DND-41 (cell line): ENCODE measurements at regions not wholly inside any gene's neighbourhood (a gene's known extent, or its start where the extent isn't known, plus 50 kb on each side); places are given as distances from the start of the nearest gene placed in this dataset.

Experiments
- ATAC-seq: fragments of 200-7000 bp; cut with Tn5 transposase; 3 replicates; pipeline ENCODE4 v1.9.1; 2021; ENCODE audit warnings: low read depth; ENCODE audit not compliant: insufficient read depth
- DNase-seq: peaks from one replicate; pipeline ENCODE4 v3.0.0-alpha.2; 2020
- H2AFZ ChIP-seq: 2 replicates; pipeline ENCODE4 v1.6.0; 2012; ENCODE audit warnings: low read depth, low read length
- H3K27ac ChIP-seq: 2 replicates; pipeline ENCODE4 v1.5.1; 2012; ENCODE audit warnings: low read length, inconsistent platforms
- H3K27me3 ChIP-seq: fragments of 200-600 bp; sonication (generic); 2 replicates; pipeline ENCODE4 v1.6.0; 2012; ENCODE audit warnings: low read length, mild to moderate bottlenecking, inconsistent platforms; ENCODE audit not compliant: insufficient read depth, poor library complexity
- H3K36me3 ChIP-seq: 2 replicates; pipeline ENCODE4 v1.5.1; 2012; ENCODE audit warnings: low read length, inconsistent platforms; ENCODE audit not compliant: insufficient read depth
- H3K4me1 ChIP-seq: 2 replicates; pipeline ENCODE4 v1.5.1; 2012; ENCODE audit warnings: mild to moderate bottlenecking, low read length; ENCODE audit not compliant: insufficient read depth
- H3K4me2 ChIP-seq: 2 replicates; pipeline ENCODE4 v1.6.0; 2012; ENCODE audit warnings: mild to moderate bottlenecking, moderate library complexity, low read length, inconsistent platforms; ENCODE audit not compliant: insufficient read depth
- H3K4me3 ChIP-seq, 2 experiments: fragments of 200-600 bp in 1 of 2; shearing (Covaris generic) in 1 of 2; 2 replicates each; pipeline ENCODE4 v1.5.1; 2012 to 2016; ENCODE audit warnings: inconsistent platforms in 2 of 2, low read length in 2 of 2, mild to moderate bottlenecking in 2 of 2, low read depth in 1 of 2, moderate library complexity in 1 of 2
- H3K79me2 ChIP-seq: 2 replicates; pipeline ENCODE4 v1.6.0; 2012; ENCODE audit warnings: low read length, inconsistent platforms; ENCODE audit not compliant: insufficient read depth
- H3K9ac ChIP-seq: 2 replicates; pipeline ENCODE4 v1.6.0; 2012; ENCODE audit warnings: low read depth, mild to moderate bottlenecking, inconsistent platforms, low read length, moderate library complexity
- H3K9me3 ChIP-seq: 2 replicates; pipeline ENCODE4 v1.5.1; 2012; ENCODE audit warnings: low read length, moderate library complexity, mild to moderate bottlenecking, inconsistent platforms; ENCODE audit not compliant: insufficient read depth, severe bottlenecking
- H4K20me1 ChIP-seq: 2 replicates; pipeline ENCODE4 v1.6.0; 2012; ENCODE audit warnings: low read length; ENCODE audit not compliant: insufficient read depth
- EZH2 ChIP-seq: IDR thresholded peaks from 3 replicates; pipeline ENCODE4 v1.6.1; 2012; ENCODE audit warnings: borderline replicate concordance, low read depth, mild to moderate bottlenecking, moderate library complexity, low read length, inconsistent platforms; ENCODE audit not compliant: severe bottlenecking
- TF ChIP-seq, protein P1 (sequence below): IDR thresholded peaks from 2 replicates; pipeline ENCODE4 v1.5.1; 2012; ENCODE audit warnings: borderline replicate concordance, low read length, moderate library complexity, mild to moderate bottlenecking; ENCODE audit not compliant: poor library complexity, severe bottlenecking; ENCODE audit errors: extremely low read depth

DNA sequence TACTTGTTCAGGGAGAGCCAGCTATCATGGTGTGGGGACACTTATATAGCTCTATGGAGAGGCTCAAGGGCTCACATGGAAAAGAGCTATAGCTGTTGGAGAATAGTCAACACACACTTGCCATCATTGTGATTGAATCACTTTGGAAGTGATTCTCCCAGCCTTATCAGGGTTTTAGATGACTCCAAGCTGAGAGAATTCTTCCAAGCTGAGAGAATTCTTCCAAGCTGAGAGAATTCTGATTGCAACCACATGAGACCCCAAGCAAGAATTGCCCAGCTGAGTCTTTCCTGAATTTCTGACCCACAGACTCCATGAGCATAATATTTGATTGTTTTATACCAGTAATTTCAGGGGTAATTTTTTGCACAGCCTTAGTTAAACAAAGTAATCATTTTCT, 1318.3 kb upstream of the RAG2 start:
- Histone ChIP-seq H3K36me3 (no peaks in the 10 kb centered on the region), H2AFZ (no peak overlapping the region), H3K27me3 (no peaks in the 10 kb centered on the region), H4K20me1 (no peaks in the 10 kb centered on the region), H3K4me3 (no peak overlapping the region), H3K79me2 (no peaks in the 10 kb centered on the region), H3K27ac (no peak overlapping the region), H3K9me3 (no peaks in the 10 kb centered on the region), H3K9ac (no peak overlapping the region), H3K4me1 (no peaks in the 10 kb centered on the region), H3K4me2 (no peak overlapping the region)
- ATAC-seq (no peak), DNase-seq (no peak)
- TF ChIP-seq, protein P1, sequence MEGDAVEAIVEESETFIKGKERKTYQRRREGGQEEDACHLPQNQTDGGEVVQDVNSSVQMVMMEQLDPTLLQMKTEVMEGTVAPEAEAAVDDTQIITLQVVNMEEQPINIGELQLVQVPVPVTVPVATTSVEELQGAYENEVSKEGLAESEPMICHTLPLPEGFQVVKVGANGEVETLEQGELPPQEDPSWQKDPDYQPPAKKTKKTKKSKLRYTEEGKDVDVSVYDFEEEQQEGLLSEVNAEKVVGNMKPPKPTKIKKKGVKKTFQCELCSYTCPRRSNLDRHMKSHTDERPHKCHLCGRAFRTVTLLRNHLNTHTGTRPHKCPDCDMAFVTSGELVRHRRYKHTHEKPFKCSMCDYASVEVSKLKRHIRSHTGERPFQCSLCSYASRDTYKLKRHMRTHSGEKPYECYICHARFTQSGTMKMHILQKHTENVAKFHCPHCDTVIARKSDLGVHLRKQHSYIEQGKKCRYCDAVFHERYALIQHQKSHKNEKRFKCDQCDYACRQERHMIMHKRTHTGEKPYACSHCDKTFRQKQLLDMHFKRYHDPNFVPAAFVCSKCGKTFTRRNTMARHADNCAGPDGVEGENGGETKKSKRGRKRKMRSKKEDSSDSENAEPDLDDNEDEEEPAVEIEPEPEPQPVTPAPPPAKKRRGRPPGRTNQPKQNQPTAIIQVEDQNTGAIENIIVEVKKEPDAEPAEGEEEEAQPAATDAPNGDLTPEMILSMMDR = no peak
- TF ChIP-seq EZH2 = no peak

GRCh38 chr11:37914859-37915258, 1316.8 kb upstream of the RAG2 start:
- Histone ChIP-seq H3K4me3 (no peak overlapping the region), H3K79me2 (no peaks in the 10 kb centered on the region), H3K27ac (no peak overlapping the region), H3K9me3 (no peaks in the 10 kb centered on the region), H3K4me2 (no peak overlapping the region), H3K4me1 (no peaks in the 10 kb centered on the region), H4K20me1 (no peaks in the 10 kb centered on the region), H3K9ac (no peak overlapping the region), H3K36me3 (no peaks in the 10 kb centered on the region), H2AFZ (no peak overlapping the region), H3K27me3 (no peaks in the 10 kb centered on the region)
- ATAC-seq (no peak), DNase-seq (no peak)
- TF ChIP-seq EZH2 = no peak
- TF ChIP-seq, protein P1 = no peak

GRCh38 chr11:37908219-37908548, 1310.1 kb upstream of the RAG2 start:
- H3K4me3 ChIP-seq = no peak overlapping the region

More at GRCh38 chr11:37908219-37908548, 1310.1 kb upstream of the RAG2 start:
- no peak overlapping the region for H3K9ac ChIP-seq
- H3K4me1 ChIP-seq = no peaks in the 10 kb centered on the region
- no peaks in the 10 kb centered on the region for H4K20me1 ChIP-seq
- H3K36me3 ChIP-seq = no peaks in the 10 kb centered on the region
- H3K79me2 ChIP-seq = no peaks in the 10 kb centered on the region
- no peak overlapping the region for H2AFZ ChIP-seq
- DNase-seq (no peak), ATAC-seq (no peak)
- no peak overlapping the region for H3K4me2 ChIP-seq
- H3K27ac ChIP-seq = no peak overlapping the region
- no peaks in the 10 kb centered on the region for H3K27me3 ChIP-seq
- TF ChIP-seq, protein P1 = no peak
- TF ChIP-seq EZH2 = no peak
- no peaks in the 10 kb centered on the region for H3K9me3 ChIP-seq
